OCI-LY3 (cell line): ENCODE measurements at regions not wholly inside any gene's neighbourhood (a gene's known extent, or its start where the extent isn't known, plus 50 kb on each side); places are given as distances from the start of the nearest gene placed in this dataset.

ENCODE experiments used
- CTCF ChIP-seq: fragments of 200-600, 300-600 bp; sonication (generic); IDR thresholded peaks from 2 replicates; pipeline ENCODE4 v1.5.1; 2014; ENCODE audit warnings: antibody characterized with exemption, low read length, low read depth
- EZH2phosphoT487 ChIP-seq: fragments of 200-600 bp; shearing (Covaris generic); IDR thresholded peaks from 2 replicates; pipeline ENCODE4 v1.6.1; 2018; ENCODE audit warnings: antibody characterized with exemption, mixed run types, low read depth

GRCh38 chr14:71483154-71483553, 449.1 kb upstream of the RGS6 start:
- TF ChIP-seq CTCF, result no peak
- TF ChIP-seq EZH2phosphoT487, result no peak
